BJ (cell line): ENCODE measurements at regions not wholly inside any gene's neighbourhood (a gene's known extent, or its start where the extent isn't known, plus 50 kb on each side); places are given as distances from the start of the nearest gene placed in this dataset.

ENCODE experiments used
- CTCF ChIA-PET: fragments of 350-600 bp; formaldehyde crosslinking; extraction: SDS; loops from one replicate; lab custom pipeline; 2021; ENCODE audit warnings: antibody characterized with exemption, inconsistent platforms; lab: Yijun Ruan, JAX
- POLR2A ChIA-PET: fragments of 300-600 bp; sonication (Branson Sonifier 250); formaldehyde crosslinking; extraction: SDS; loops from one replicate; lab custom pipeline; 2021; ENCODE audit warnings: antibody characterized with exemption; lab: Charles Lee
- DNase-seq: peaks from one replicate; pipeline ENCODE4 v3.0.0-alpha.2; 2011; ENCODE audit warnings: low read depth
- H3K27me3 ChIP-seq: 2 replicates; pipeline ENCODE4 v1.6.0; 2011; ENCODE audit warnings: low read length; ENCODE audit not compliant: control insufficient read depth, insufficient read depth
- H3K36me3 ChIP-seq: 2 replicates; pipeline ENCODE4 v1.5.1; 2011; ENCODE audit warnings: low read length; ENCODE audit not compliant: control insufficient read depth, insufficient read depth
- H3K4me3 ChIP-seq: 2 replicates; pipeline ENCODE4 v1.5.1; 2011; ENCODE audit warnings: low read depth, mild to moderate bottlenecking, control low read depth, low read length
- CTCF ChIP-seq: IDR thresholded peaks from 2 replicates; pipeline ENCODE4 v1.5.1; 2011; ENCODE audit warnings: low read depth, mild to moderate bottlenecking, control low read depth, inconsistent platforms, low read length, moderate library complexity; ENCODE audit not compliant: insufficient read depth

- POLR2A ChIA-PET: interaction anchor here (0.7 kb wide), 1 partner anchor 394 kb away, joined by 13 read pairs; no protein-coding TSS in a partner anchor
- DNase-seq: no peak
- no peak for TF ChIP-seq CTCF
- H3K27me3 ChIP-seq: no peaks in the 10 kb centered on the region
- peak overlapping the region; percentile 37 for H3K4me3 ChIP-seq
- no peaks in the 10 kb centered on the region for H3K36me3 ChIP-seq
- CTCF ChIA-PET: interaction anchor here (0.9 to 1.5 kb wide), 4 partner anchors 14 to 136 kb away, joined by 3 to 5 read pairs (median 4); no protein-coding TSS in a partner anchor
These were observed 463.8 kb downstream of the USP25 start for GRCh38 chr21:16193496-16194094.

GRCh38 chr21:16194095-16194787, 464.5 kb downstream of the USP25 start:
- H3K27me3 ChIP-seq: no peaks in the 10 kb centered on the region
- CTCF ChIA-PET: interaction anchor here (0.9 to 1.5 kb wide), 4 partner anchors 15 to 136 kb away, joined by 3 to 5 read pairs (median 4); no protein-coding TSS in a partner anchor
- TF ChIP-seq CTCF: peak; percentile 21; the same call in 1 of the 2 replicates
- H3K4me3 ChIP-seq: peak overlapping the region; percentile 37
- POLR2A ChIA-PET: interaction anchor here (0.6 to 0.7 kb wide), 3 partner anchors 119 to 695 kb away, joined by 3 to 13 read pairs (median 5); no protein-coding TSS in a partner anchor
- peak; percentile 34 for DNase-seq
- H3K36me3 ChIP-seq: no peaks in the 10 kb centered on the region

GRCh38 chr21:16194788-16195537, 465.2 kb downstream of the USP25 start:
- ChIA-PET CTCF (interaction anchor here (1.5 kb wide), 1 partner anchor 108 kb away, joined by 4 read pairs; no protein-coding TSS in a partner anchor), POLR2A (interaction anchor here (0.6 to 0.7 kb wide), 2 partner anchors 119 to 554 kb away, joined by 3 to 5 read pairs; no protein-coding TSS in a partner anchor)
- no peak for DNase-seq
- Histone ChIP-seq H3K36me3 (no peaks in the 10 kb centered on the region), H3K27me3 (no peaks in the 10 kb centered on the region), H3K4me3 (peak overlapping the region; percentile 37)
- TF ChIP-seq CTCF: no peak

- H3K4me3 ChIP-seq: peak overlapping the region; percentile 37
- TF ChIP-seq CTCF: no peak
These were observed 465.7 kb downstream of the USP25 start for GRCh38 chr21:16195538-16195910.

More at GRCh38 chr21:16195538-16195910, 465.7 kb downstream of the USP25 start:
- DNase-seq: no peak
- no peaks in the 10 kb centered on the region for H3K27me3 ChIP-seq
- H3K36me3 ChIP-seq: no peaks in the 10 kb centered on the region
- POLR2A ChIA-PET: interaction anchor here (0.6 kb wide), 1 partner anchor 555 kb away, joined by 3 read pairs; no protein-coding TSS in a partner anchor
- CTCF ChIA-PET: interaction anchor here (2.0 kb wide), 1 partner anchor 72 kb away, joined by 4 read pairs; no protein-coding TSS in a partner anchor
